ENCODE measurements at regions not wholly inside any gene's neighbourhood (a gene's known extent, or its start where the extent isn't known, plus 50 kb on each side); places are given as distances from the start of the nearest gene placed in this dataset.

- DNase-seq (ENCODE audit: low spot score), result no peak
- no peak overlapping the region for H3K4me3 Mint-ChIP-seq
- TF ChIP-seq ZSCAN18 (CRISPR knock-in tag; IDR thresholded peaks at IDR 0.05) (no peak), ZNF671 (CRISPR knock-in tag; IDR thresholded peaks at IDR 0.05) (no peak), NR2C2 (CRISPR knock-in tag; IDR thresholded peaks at IDR 0.05) (no peak), ZNF532 (CRISPR knock-in tag; IDR thresholded peaks at IDR 0.05; ENCODE audit: borderline replicate concordance) (no peak), NFATC4 (CRISPR knock-in tag; IDR thresholded peaks at IDR 0.05) (no peak), MXD4 (CRISPR knock-in tag; IDR thresholded peaks at IDR 0.05; ENCODE audit: borderline replicate concordance) (no peak), ETV6 (CRISPR knock-in tag; IDR thresholded peaks at IDR 0.05) (no peak), GABPB1 (CRISPR knock-in tag; IDR thresholded peaks at IDR 0.05) (no peak), ZBTB43 (CRISPR knock-in tag; IDR thresholded peaks at IDR 0.05) (no peak), FOXP1 (CRISPR knock-in tag; IDR thresholded peaks at IDR 0.05; ENCODE audit: borderline replicate concordance) (no peak), ZNF263 (CRISPR knock-in tag; IDR thresholded peaks at IDR 0.05; ENCODE audit: low read depth) (no peak), E2F1 (CRISPR knock-in tag; IDR thresholded peaks at IDR 0.05) (no peak), OVOL2 (CRISPR knock-in tag; IDR thresholded peaks at IDR 0.05; ENCODE audit: borderline replicate concordance) (no peak), TEAD4 (CRISPR knock-in tag; IDR thresholded peaks at IDR 0.05) (no peak), EMX1 (CRISPR knock-in tag; IDR thresholded peaks at IDR 0.05) (no peak)
- CTCF ChIA-PET, result interaction anchor here (1.2 kb wide), 1 partner anchor 30 kb away, joined by 4 read pairs; no protein-coding TSS in a partner anchor
- H3K27me3 Mint-ChIP-seq (ENCODE audit: low read depth), result no peaks in the 10 kb centered on the region; the same call in 1 of the 2 replicates
- H3K4me1 Mint-ChIP-seq, result peaks cover 23% of the 10 kb centered on the region
- peaks cover 22% of the 10 kb centered on the region for H3K9me3 Mint-ChIP-seq
- POLR2A ChIA-PET, result no interaction called here
- ATAC-seq, result no peak
- no peak overlapping the region for H3K27ac Mint-ChIP-seq
- H3K36me3 Mint-ChIP-seq, result no peaks in the 10 kb centered on the region
These were observed 196.9 kb upstream of the MAF start for GRCh38 chr16:79797486-79797885.

GRCh38 chr16:79795556-79795955 is 195.0 kb upstream of the MAF start:
- ChIA-PET CTCF (no interaction called here), POLR2A (no interaction called here)
- Mint-ChIP-seq H3K4me3 (no peak overlapping the region), H3K4me1 (peaks cover 23% of the 10 kb centered on the region), H3K27me3 (ENCODE audit: low read depth) (no peaks in the 10 kb centered on the region; the same call in 1 of the 2 replicates), H3K9me3 (peaks cover 3% of the 10 kb centered on the region; the same call in 1 of the 2 replicates), H3K27ac (no peak overlapping the region), H3K36me3 (no peaks in the 10 kb centered on the region)
- DNase-seq (ENCODE audit: low spot score) (no peak), ATAC-seq (no peak)
- TF ChIP-seq E2F1 (CRISPR knock-in tag; IDR thresholded peaks at IDR 0.05), result no peak
- TF ChIP-seq FOXK1 (CRISPR knock-in tag; IDR thresholded peaks at IDR 0.05), result no peak
- TF ChIP-seq ZSCAN18 (CRISPR knock-in tag; IDR thresholded peaks at IDR 0.05), result no peak
- no peak for TF ChIP-seq TEAD1 (CRISPR knock-in tag; IDR thresholded peaks at IDR 0.05)
- TF ChIP-seq ZNF416 (CRISPR knock-in tag; IDR thresholded peaks at IDR 0.05), result no peak
- TF ChIP-seq IRF2 (CRISPR knock-in tag; IDR thresholded peaks at IDR 0.05; ENCODE audit: borderline replicate concordance, low read depth), result no peak
- no peak for TF ChIP-seq KAT7 (CRISPR knock-in tag; IDR thresholded peaks at IDR 0.05; ENCODE audit: borderline replicate concordance)
- TF ChIP-seq ATF1 (CRISPR knock-in tag; IDR thresholded peaks at IDR 0.05), result no peak
- no peak for TF ChIP-seq NR2C2 (CRISPR knock-in tag; IDR thresholded peaks at IDR 0.05)

Measured in WTC11 (cell line).